ENCODE measurements at regions not wholly inside any gene's neighbourhood (a gene's known extent, or its start where the extent isn't known, plus 50 kb on each side); places are given as distances from the start of the nearest gene placed in this dataset.
A peak's percentile ranks its signal among the peaks of the same experiment; 100 is the strongest.

- H3K9me3 ChIP-seq, result peaks cover 0 to 10% (median 0%) of the 10 kb centered on the region in 8 donors
- intact Hi-C loops (cut with DNase I; ENCODE audit: low total_unique reads), result no loop called here
- WGBS, 5 donors, result 92 to 98% (median 94%) methylated on average over 7 of the region's 7 CpGs
Observed at GRCh38 chr3:57009802-57010201, 50.7 kb upstream of the SPATA12 start.

GRCh38 chr3:57009367-57009766 lies 51.1 kb upstream of the SPATA12 start:
- Histone ChIP-seq H3K4me1 (peaks cover 0 to 6% (median 0%) of the 10 kb centered on the region in 6 donors), H3K9me3 (peaks cover 0 to 10% (median 0%) of the 10 kb centered on the region in 8 donors), H3K4me3 (no peak overlapping the region), H3K36me3 (no peaks in the 10 kb centered on the region), H3K27me3 (replicated peaks in 1 of 7) (peaks cover 0 to 6% (median 0%) of the 10 kb centered on the region in 7 donors), H3K27ac (no peak overlapping the region)
- WGBS, 5 donors, result 80 to 94% (median 90%) methylated on average over 7 of the region's 7 CpGs
- TF ChIP-seq POLR2A (IDR thresholded peaks at IDR 0.05) (no peak), CTCF (IDR thresholded peaks at IDR 0.05 in 8 of 11, conservative IDR thresholded peaks at IDR 0.05 in 3 of 11) (no peak), POLR2AphosphoS5 (IDR thresholded peaks at IDR 0.05) (no peak)
- intact Hi-C loops (cut with DNase I; ENCODE audit: low total_unique reads), result no loop called here
- DNase-seq, result no peak

More at GRCh38 chr3:57009802-57010201, 50.7 kb upstream of the SPATA12 start:
- Histone ChIP-seq H3K36me3 (no peaks in the 10 kb centered on the region), H3K27me3 (replicated peaks in 1 of 7) (peaks cover 0 to 6% (median 0%) of the 10 kb centered on the region in 7 donors), H3K27ac (no peak overlapping the region), H3K4me3 (no peak overlapping the region), H3K4me1 (peaks cover 0 to 6% (median 0%) of the 10 kb centered on the region in 6 donors)
- TF ChIP-seq CTCF (IDR thresholded peaks at IDR 0.05 in 8 of 11, conservative IDR thresholded peaks at IDR 0.05 in 3 of 11) (no peak), POLR2A (IDR thresholded peaks at IDR 0.05) (no peak), POLR2AphosphoS5 (IDR thresholded peaks at IDR 0.05) (no peak)
- no peak for DNase-seq

- Histone ChIP-seq H3K9me3 (peaks cover 0 to 4% (median 0%) of the 10 kb centered on the region in 8 donors), H3K27ac (peak overlapping the region in 2 of 8 donors; percentile 9 to 18), H3K27me3 (replicated peaks in 1 of 7) (peaks cover 0 to 6% (median 0%) of the 10 kb centered on the region in 7 donors), H3K4me1 (peaks cover 0 to 6% (median 0%) of the 10 kb centered on the region in 6 donors), H3K4me3 (no peak overlapping the region), H3K36me3 (no peaks in the 10 kb centered on the region)
- DNase-seq, result no peak
- no peak for TF ChIP-seq POLR2A (IDR thresholded peaks at IDR 0.05)
- TF ChIP-seq POLR2AphosphoS5 (IDR thresholded peaks at IDR 0.05), result peak in 1 of 3 donors; percentile 12
- TF ChIP-seq CTCF (IDR thresholded peaks at IDR 0.05 in 8 of 11, conservative IDR thresholded peaks at IDR 0.05 in 3 of 11), result no peak
- intact Hi-C loops (cut with DNase I; ENCODE audit: low total_unique reads), result no loop called here
- 55 to 65% (median 57%) methylated on average over 17 to 18 of the region's 18 CpGs for WGBS, 5 donors
Observed at GRCh38 chr3:57007521-57008460, 52.7 kb upstream of the SPATA12 start.

GRCh38 chr3:57006949-57007419 lies 53.5 kb upstream of the SPATA12 start:
- intact Hi-C loops (cut with DNase I; ENCODE audit: low total_unique reads), result no loop called here
- 61 to 69% (median 65%) methylated on average over 7 of the region's 7 CpGs for WGBS, 5 donors
- DNase-seq, result no peak

More at GRCh38 chr3:57006949-57007419, 53.5 kb upstream of the SPATA12 start:
- TF ChIP-seq CTCF (IDR thresholded peaks at IDR 0.05 in 8 of 11, conservative IDR thresholded peaks at IDR 0.05 in 3 of 11) (no peak), POLR2AphosphoS5 (IDR thresholded peaks at IDR 0.05) (no peak), POLR2A (IDR thresholded peaks at IDR 0.05) (no peak)
- no peak overlapping the region for H3K4me3 ChIP-seq
- H3K27ac ChIP-seq, result no peak overlapping the region
- peaks cover 0 to 6% (median 0%) of the 10 kb centered on the region in 6 donors for H3K4me1 ChIP-seq
- H3K36me3 ChIP-seq, result no peaks in the 10 kb centered on the region
- peaks cover 0 to 6% (median 0%) of the 10 kb centered on the region in 7 donors for H3K27me3 ChIP-seq (replicated peaks in 1 of 7)
- peaks cover 0 to 4% (median 0%) of the 10 kb centered on the region in 8 donors for H3K9me3 ChIP-seq

Measured in spleen (tissue), 11 donors.